HepG2 (cell line): ENCODE measurements at regions not wholly inside any gene's neighbourhood (a gene's known extent, or its start where the extent isn't known, plus 50 kb on each side); places are given as distances from the start of the nearest gene placed in this dataset.

ENCODE experiments used
- ATAC-seq: fragments of 200-7000 bp; cut with Tn5 transposase; 3 replicates; pipeline ENCODE4 v1.9.1; 2020; ENCODE audit warnings: mild to moderate bottlenecking, moderate library complexity
- BruUV-seq: library from RNA; stranded (reverse); fragments of 400-500 nt; replicated peaks from 2 replicates; lab custom pipeline; 2021; lab: Mats Ljungman, UMichigan
- CTCF ChIA-PET: fragments of 300-600 bp; formaldehyde crosslinking; extraction: SDS; loops from one replicate; lab custom pipeline; 2021; ENCODE audit warnings: low total read pairs, inconsistent platforms, low intra/inter-chr PET ratio; lab: Yijun Ruan, JAX
- POLR2A ChIA-PET: fragments of 350-600 bp; sonication (Branson Sonifier 250); formaldehyde crosslinking; loops from one replicate; lab custom pipeline; 2020; ENCODE audit warnings: antibody characterized with exemption, inconsistent platforms; lab: Yijun Ruan, JAX
- DNase-seq: peaks from one replicate; pipeline ENCODE4 v3.0.0-alpha.2; 2015; ENCODE audit warnings: low spot score
- FAIRE-seq: peaks from 3 replicates; lab custom pipeline; 2011; peaks lifted over from hg19 to GRCh38; lab: Jason Lieb, UNC
- H2AFZ ChIP-seq: one replicate; pipeline ENCODE4 v1.6.1; 2011; ENCODE audit warnings: low read length, inconsistent platforms
- H3K27ac ChIP-seq: fragments of 300-600 bp; 3 replicates; pipeline ENCODE4 v1.8.0; 2011; ENCODE audit warnings: mixed run types, mild to moderate bottlenecking, mixed read lengths, low read length, inconsistent platforms; ENCODE audit not compliant: insufficient read depth; ENCODE audit errors: extremely low read length
- H3K27me3 ChIP-seq, 2 experiments: fragments of 200-600 bp in 1 of 2; 2 replicates in 1 of 2; 3 replicates in 1 of 2; pipeline versions ENCODE4 v1.6.0 to v1.8.0; 2011; ENCODE audit warnings: low read length in 2 of 2, mild to moderate bottlenecking in 2 of 2, moderate library complexity in 2 of 2, inconsistent platforms in 1 of 2; ENCODE audit not compliant: insufficient read depth in 2 of 2, control insufficient read depth in 1 of 2
- H3K36me3 ChIP-seq, 2 experiments: fragments of 200-600 bp in 1 of 2; replicated peaks in 1 of 2; 2 replicates in 1 of 2; 3 replicates in 1 of 2; pipeline versions ENCODE4 v1.5.1 to v1.8.0; 2011; ENCODE audit warnings: low read length in 2 of 2, inconsistent platforms in 1 of 2; ENCODE audit not compliant: insufficient read depth in 2 of 2, control insufficient read depth in 1 of 2
- H3K4me1 ChIP-seq: 2 replicates; pipeline ENCODE4 v1.5.1; 2012; ENCODE audit warnings: low read length, inconsistent platforms; ENCODE audit not compliant: insufficient read depth
- H3K4me2 ChIP-seq: 2 replicates; pipeline ENCODE4 v1.6.0; 2011; ENCODE audit warnings: low read depth, low read length, inconsistent platforms
- H3K4me3 ChIP-seq, 3 experiments: fragments of 200-600 bp in 1 of 3; sonication (generic), shearing (Covaris generic) in 1 of 3; replicated peaks in 1 of 3; 2 replicates each; pipeline ENCODE4 v1.5.1; 2011 to 2016; ENCODE audit warnings: low read length in 3 of 3, inconsistent platforms in 2 of 3, low read depth in 2 of 3, mild to moderate bottlenecking in 2 of 3, control low read depth in 1 of 3, mixed read lengths in 1 of 3; ENCODE audit not compliant: insufficient read depth in 1 of 3
- H3K79me2 ChIP-seq: one replicate; pipeline ENCODE4 v1.6.1; 2011; ENCODE audit warnings: low read length, inconsistent platforms; ENCODE audit not compliant: insufficient read depth
- H3K9ac ChIP-seq: 2 replicates; pipeline ENCODE4 v1.6.0; 2011; ENCODE audit warnings: mild to moderate bottlenecking, low read depth, low read length, inconsistent platforms; ENCODE audit not compliant: insufficient read depth
- H3K9me3 ChIP-seq: 2 replicates; pipeline ENCODE4 v1.5.1; 2012; ENCODE audit warnings: mild to moderate bottlenecking, low read length
- H4K20me1 ChIP-seq: 2 replicates; pipeline ENCODE4 v1.6.0; 2011; ENCODE audit warnings: inconsistent platforms, mild to moderate bottlenecking, low read length, moderate library complexity; ENCODE audit not compliant: insufficient read depth
- GZF1 ChIP-seq: sonication (generic); formaldehyde crosslinking; IDR thresholded peaks from 2 replicates; pipeline ENCODE4 v1.5.1; 2020; ENCODE audit warnings: mild to moderate bottlenecking, missing genetic modification reagents
- IKZF5 ChIP-seq: IDR thresholded peaks from 2 replicates; pipeline ENCODE4 v1.6.1; 2018; ENCODE audit warnings: missing genetic modification reagents, mild to moderate bottlenecking, missing compliant biosample characterization
- JDP2 ChIP-seq: sonication (generic); formaldehyde crosslinking; IDR thresholded peaks from 2 replicates; pipeline ENCODE4 v1.8.1; 2022; ENCODE audit warnings: missing genetic modification reagents, borderline replicate concordance
- KDM5A ChIP-seq: fragments of 200-600 bp; sonication (generic); IDR thresholded peaks from 2 replicates; pipeline ENCODE4 v1.7.0; 2018; ENCODE audit warnings: antibody characterized with exemption, mild to moderate bottlenecking, low read length, borderline replicate concordance
- MAFK ChIP-seq, 2 experiments: IDR thresholded peaks in 1 of 2; conservative IDR thresholded peaks in 1 of 2; 2 replicates each; pipeline ENCODE4 v1.6.1; 2011; ENCODE audit warnings: improper control_type of control experiment in 2 of 2, low read length in 2 of 2
- MIER2 ChIP-seq: IDR thresholded peaks from 2 replicates; pipeline ENCODE4 v1.6.1; 2016; ENCODE audit warnings: missing biosample characterization, missing genetic modification reagents
- MYC ChIP-seq: sonication (generic); formaldehyde crosslinking; IDR thresholded peaks from 2 replicates; pipeline ENCODE4 v1.9.0; 2021; ENCODE audit warnings: missing genetic modification reagents, borderline replicate concordance
- PHB2 ChIP-seq: fragments of 450-650 bp; IDR thresholded peaks from 2 replicates; pipeline ENCODE4 v1.6.1; 2018; ENCODE audit not compliant: partially characterized antibody
- RBM22 ChIP-seq: fragments of 200-400 bp; formaldehyde crosslinking; optimal IDR thresholded peaks from 2 replicates; pipeline ENCODE3; 2017; ENCODE audit warnings: mild to moderate bottlenecking, low read length, moderate library complexity
- RFXANK ChIP-seq: IDR thresholded peaks from 2 replicates; pipeline ENCODE4 v1.6.1; 2016
- RFXAP ChIP-seq: sonication (generic); formaldehyde crosslinking; IDR thresholded peaks from 2 replicates; pipeline ENCODE4 v1.4.0; 2020; ENCODE audit warnings: missing genetic modification reagents, borderline replicate concordance
- SATB2 ChIP-seq: sonication (generic); formaldehyde crosslinking; IDR thresholded peaks from 2 replicates; pipeline ENCODE4 v1.5.0; 2020; ENCODE audit warnings: missing genetic modification reagents
- TERF1 ChIP-seq: sonication (generic); formaldehyde crosslinking; IDR thresholded peaks from 2 replicates; pipeline ENCODE4 v1.8.0; 2022; ENCODE audit warnings: mild to moderate bottlenecking, missing genetic modification reagents, moderate library complexity
- TOE1 ChIP-seq: sonication (generic); formaldehyde crosslinking; IDR thresholded peaks from 2 replicates; pipeline ENCODE4 v1.4.0; 2020; ENCODE audit warnings: mild to moderate bottlenecking, missing genetic modification reagents
- ZBTB26 ChIP-seq: IDR thresholded peaks from 2 replicates; pipeline ENCODE4 v1.6.1; 2016; ENCODE audit warnings: missing compliant biosample characterization, missing genetic modification reagents, borderline replicate concordance
- ZC3H4 ChIP-seq: sonication (generic); formaldehyde crosslinking; IDR thresholded peaks from 2 replicates; pipeline ENCODE4 v1.4.0; 2020; ENCODE audit warnings: missing genetic modification reagents, borderline replicate concordance
- ZNF280D ChIP-seq: sonication (generic); formaldehyde crosslinking; IDR thresholded peaks from 2 replicates; pipeline ENCODE4 v1.5.1; 2020; ENCODE audit warnings: mild to moderate bottlenecking, missing genetic modification reagents
- ZNF576 ChIP-seq: sonication (generic); formaldehyde crosslinking; IDR thresholded peaks from 2 replicates; pipeline ENCODE4 v1.4.0; 2020; ENCODE audit warnings: mild to moderate bottlenecking, missing genetic modification reagents
- ZSCAN22 ChIP-seq: sonication (generic); formaldehyde crosslinking; IDR thresholded peaks from 2 replicates; pipeline ENCODE4 v1.4.0; 2020; ENCODE audit warnings: mild to moderate bottlenecking, missing genetic modification reagents
- WGBS: methylation state at CpG from one replicate; pipeline ENCODE4 v1.1.6; 2017; ENCODE audit warnings: low lambda C conversion rate; 5-methylcytosine and 5-hydroxymethylcytosine counted together
- in situ Hi-C: cut with HindIII; loops from 2 replicates; pipeline ENCODE4 v1.10.0; 2017; ENCODE audit warnings: low pct_unique_long_range_greater_than_20kb; ENCODE audit not compliant: extremely low pct_ligation_motif_present
- intact Hi-C: fragments of 100-400 bp; cut with micrococcal nuclease; formaldehyde crosslinking; loops from one replicate; pipeline ENCODE4 v1.10.0; 2022; ENCODE audit not compliant: unreplicated experiment

- Histone ChIP-seq H2AFZ (no peak overlapping the region), H3K4me2 (no peak overlapping the region), H3K36me3 (no peaks in the 10 kb centered on the region), H3K4me3 (no peak overlapping the region), H3K27me3 (no peaks in the 10 kb centered on the region), H4K20me1 (no peaks in the 10 kb centered on the region), H3K79me2 (no peaks in the 10 kb centered on the region), H3K9ac (no peak overlapping the region), H3K4me1 (no peaks in the 10 kb centered on the region), H3K9me3 (peaks cover 13% of the 10 kb centered on the region; the same call in 1 of the 2 replicates), H3K27ac (no peak overlapping the region)
- DNase-seq (no peak), ATAC-seq (no peak), FAIRE-seq (no peak)
- 0% methylated on average over 2 of the region's 2 CpGs for WGBS
- BruUV-seq: no TSS peak
- POLR2A ChIA-PET: no interaction called here
- in situ Hi-C loops (loop anchor here (10.0 kb wide), 1 partner anchor 213 kb away; no protein-coding TSS in a partner anchor), intact Hi-C loops (no loop called here)
- no peak for TF ChIP-seq ZSCAN22 (CRISPR knock-in tag)
- TF ChIP-seq RFXAP (CRISPR knock-in tag): no peak
- no peak for TF ChIP-seq ZC3H4 (CRISPR knock-in tag)
- TF ChIP-seq TOE1 (CRISPR knock-in tag): no peak
- TF ChIP-seq ZNF576 (CRISPR knock-in tag): no peak
- TF ChIP-seq MIER2: no peak
- TF ChIP-seq ZBTB26: no peak
- no peak for TF ChIP-seq ZNF280D (CRISPR knock-in tag)
- no peak for TF ChIP-seq GZF1 (CRISPR knock-in tag)
- no peak for TF ChIP-seq MAFK (conservative IDR thresholded peaks at IDR 0.05 in 1 of 2, IDR thresholded peaks at IDR 0.05 in 1 of 2; ENCODE audit: low read length in 2 of 2)
- TF ChIP-seq TERF1 (CRISPR knock-in tag): no peak
- TF ChIP-seq PHB2: no peak
- no peak for TF ChIP-seq RBM22
- TF ChIP-seq JDP2 (CRISPR knock-in tag): no peak
- TF ChIP-seq IKZF5: no peak
- TF ChIP-seq KDM5A: no peak
- no peak for TF ChIP-seq SATB2 (CRISPR knock-in tag)
- no peak for TF ChIP-seq MYC (CRISPR knock-in tag)
- TF ChIP-seq RFXANK (CRISPR knock-in tag): no peak
- CTCF ChIA-PET: no interaction called here
Observed at GRCh38 chr6:82487895-82488294, 124.3 kb downstream of the TPBG start.
